HepG2 (cell line): ENCODE measurements at regions not wholly inside any gene's neighbourhood (a gene's known extent, or its start where the extent isn't known, plus 50 kb on each side); places are given as distances from the start of the nearest gene placed in this dataset.

Experiments used
- U2AF1 ChIP-seq: fragments of 200-400 bp; formaldehyde crosslinking; optimal IDR thresholded peaks from 2 replicates; pipeline ENCODE3; 2017; ENCODE audit warnings: mild to moderate bottlenecking, low read depth, low read length
- ZNF121 ChIP-seq: sonication (generic); formaldehyde crosslinking; IDR thresholded peaks from 2 replicates; pipeline ENCODE4 v1.5.0; 2020; ENCODE audit warnings: mild to moderate bottlenecking, missing genetic modification reagents
- TF ChIP-seq, protein P1 (sequence below): sonication (generic); formaldehyde crosslinking; IDR thresholded peaks from 2 replicates; pipeline ENCODE4 v1.4.0; 2020; ENCODE audit warnings: missing genetic modification reagents

DNA sequence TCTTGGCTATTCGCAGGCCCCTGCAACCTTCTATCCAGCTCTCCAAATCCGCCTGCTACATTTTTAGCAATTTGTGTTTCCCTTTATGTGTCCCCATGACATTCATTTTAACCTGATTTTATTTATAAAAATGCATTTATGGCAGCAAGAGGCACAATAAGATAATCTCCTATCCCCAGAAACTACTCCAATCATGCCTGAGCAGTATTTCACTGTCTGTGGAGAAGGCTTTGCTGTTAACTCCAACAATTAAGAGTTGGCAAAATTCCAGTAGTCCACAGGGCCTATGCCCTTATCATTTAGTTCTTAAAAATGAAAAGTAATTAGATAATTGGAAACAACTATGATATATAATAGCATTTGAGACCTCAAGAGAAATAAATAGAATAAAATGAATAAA, 462.4 kb downstream of the TRHDE start:
- TF ChIP-seq, protein P1, sequence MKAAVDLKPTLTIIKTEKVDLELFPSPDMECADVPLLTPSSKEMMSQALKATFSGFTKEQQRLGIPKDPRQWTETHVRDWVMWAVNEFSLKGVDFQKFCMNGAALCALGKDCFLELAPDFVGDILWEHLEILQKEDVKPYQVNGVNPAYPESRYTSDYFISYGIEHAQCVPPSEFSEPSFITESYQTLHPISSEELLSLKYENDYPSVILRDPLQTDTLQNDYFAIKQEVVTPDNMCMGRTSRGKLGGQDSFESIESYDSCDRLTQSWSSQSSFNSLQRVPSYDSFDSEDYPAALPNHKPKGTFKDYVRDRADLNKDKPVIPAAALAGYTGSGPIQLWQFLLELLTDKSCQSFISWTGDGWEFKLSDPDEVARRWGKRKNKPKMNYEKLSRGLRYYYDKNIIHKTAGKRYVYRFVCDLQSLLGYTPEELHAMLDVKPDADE (CRISPR knock-in tag), result no peak
- TF ChIP-seq U2AF1 (no peak), ZNF121 (CRISPR knock-in tag) (no peak)
